ENCODE measurements at regions not wholly inside any gene's neighbourhood (a gene's known extent, or its start where the extent isn't known, plus 50 kb on each side); places are given as distances from the start of the nearest gene placed in this dataset.

- TF ChIP-seq CTCF (IDR thresholded peaks at IDR 0.05; ENCODE audit: low read depth, low read length) (peak; percentile 88), EZH2phosphoT487 (IDR thresholded peaks at IDR 0.05; ENCODE audit: low read depth) (no peak)
Observed at GRCh38 chr2:129396980-129397599, 582.4 kb upstream of the RAB6C start.
